ENCODE measurements at regions not wholly inside any gene's neighbourhood (a gene's known extent, or its start where the extent isn't known, plus 50 kb on each side); places are given as distances from the start of the nearest gene placed in this dataset.
A peak's percentile ranks its signal among the peaks of the same experiment; 100 is the strongest.

- Histone ChIP-seq H3K4me3 (ENCODE audit: insufficient read depth, low read length) (no peak overlapping the region), H3K4me2 (ENCODE audit: insufficient read depth, low read length) (peak overlapping the region; percentile 62), H3K4me1 (ENCODE audit: insufficient read depth, low read length) (peaks cover 38% of the 10 kb centered on the region), H3K36me3 (ENCODE audit: insufficient read depth, low read length) (no peaks in the 10 kb centered on the region), H4K20me1 (ENCODE audit: insufficient read depth, low read length) (no peaks in the 10 kb centered on the region), H3K27ac (ENCODE audit: low read depth, low read length) (peak overlapping the region; percentile 88), H3K27me3 (ENCODE audit: insufficient read depth, low read length) (no peaks in the 10 kb centered on the region), H2AFZ (ENCODE audit: low read length) (peak overlapping the region; percentile 35), H3K9me3 (ENCODE audit: low read depth, low read length) (no peaks in the 10 kb centered on the region), H3K79me2 (ENCODE audit: insufficient read depth, low read length) (no peaks in the 10 kb centered on the region)
- no peak for DNase-seq (ENCODE audit: insufficient read length, low spot score, missing footprints)
- TF ChIP-seq CTCF (IDR thresholded peaks at IDR 0.05; ENCODE audit: extremely low read depth, low read depth, low read length): no peak
These were observed 321.1 kb downstream of the AASDHPPT start for GRCh38 chr11:106398502-106399075.

- Histone ChIP-seq H2AFZ (ENCODE audit: low read length) (no peak overlapping the region), H3K27me3 (ENCODE audit: insufficient read depth, low read length) (no peaks in the 10 kb centered on the region), H3K9me3 (ENCODE audit: low read depth, low read length) (no peaks in the 10 kb centered on the region), H3K79me2 (ENCODE audit: insufficient read depth, low read length) (no peaks in the 10 kb centered on the region), H3K4me3 (ENCODE audit: insufficient read depth, low read length) (no peak overlapping the region), H3K4me1 (ENCODE audit: insufficient read depth, low read length) (peaks cover 38% of the 10 kb centered on the region), H4K20me1 (ENCODE audit: insufficient read depth, low read length) (no peaks in the 10 kb centered on the region), H3K27ac (ENCODE audit: low read depth, low read length) (peak overlapping the region; percentile 88), H3K36me3 (ENCODE audit: insufficient read depth, low read length) (no peaks in the 10 kb centered on the region), H3K4me2 (ENCODE audit: insufficient read depth, low read length) (peak overlapping the region; percentile 65)
- TF ChIP-seq CTCF (IDR thresholded peaks at IDR 0.05; ENCODE audit: extremely low read depth, low read depth, low read length): no peak
- peak; percentile 85 for DNase-seq (ENCODE audit: insufficient read length, low spot score, missing footprints)
These were observed 321.6 kb downstream of the AASDHPPT start for GRCh38 chr11:106399076-106399511.

- H2AFZ ChIP-seq (ENCODE audit: low read length): no peak overlapping the region
- H3K9me3 ChIP-seq (ENCODE audit: low read depth, low read length): no peaks in the 10 kb centered on the region
- H3K36me3 ChIP-seq (ENCODE audit: insufficient read depth, low read length): no peaks in the 10 kb centered on the region
- no peaks in the 10 kb centered on the region for H3K79me2 ChIP-seq (ENCODE audit: insufficient read depth, low read length)
- no peaks in the 10 kb centered on the region for H3K27me3 ChIP-seq (ENCODE audit: insufficient read depth, low read length)
- peak overlapping the region; percentile 88 for H3K27ac ChIP-seq (ENCODE audit: low read depth, low read length)
- H3K4me3 ChIP-seq (ENCODE audit: insufficient read depth, low read length): no peak overlapping the region
- TF ChIP-seq CTCF (IDR thresholded peaks at IDR 0.05; ENCODE audit: extremely low read depth, low read depth, low read length): no peak
- peak overlapping the region; percentile 65 for H3K4me2 ChIP-seq (ENCODE audit: insufficient read depth, low read length)
- peaks cover 38% of the 10 kb centered on the region for H3K4me1 ChIP-seq (ENCODE audit: insufficient read depth, low read length)
- H4K20me1 ChIP-seq (ENCODE audit: insufficient read depth, low read length): no peaks in the 10 kb centered on the region
- no peak for DNase-seq (ENCODE audit: insufficient read length, low spot score, missing footprints)
These were observed 322.2 kb downstream of the AASDHPPT start for GRCh38 chr11:106399624-106400023.

GRCh38 chr11:106400949-106401570 is 323.6 kb downstream of the AASDHPPT start:
- TF ChIP-seq CTCF (IDR thresholded peaks at IDR 0.05; ENCODE audit: extremely low read depth, low read depth, low read length): no peak
- peaks cover 38% of the 10 kb centered on the region for H3K4me1 ChIP-seq (ENCODE audit: insufficient read depth, low read length)
- H3K4me3 ChIP-seq (ENCODE audit: insufficient read depth, low read length): no peak overlapping the region
- no peaks in the 10 kb centered on the region for H3K36me3 ChIP-seq (ENCODE audit: insufficient read depth, low read length)
- peak overlapping the region; percentile 88 for H3K27ac ChIP-seq (ENCODE audit: low read depth, low read length)
- H4K20me1 ChIP-seq (ENCODE audit: insufficient read depth, low read length): no peaks in the 10 kb centered on the region
- H3K9me3 ChIP-seq (ENCODE audit: low read depth, low read length): no peaks in the 10 kb centered on the region
- no peaks in the 10 kb centered on the region for H3K27me3 ChIP-seq (ENCODE audit: insufficient read depth, low read length)
- peak overlapping the region; percentile 30 for H3K4me2 ChIP-seq (ENCODE audit: insufficient read depth, low read length)
- H3K79me2 ChIP-seq (ENCODE audit: insufficient read depth, low read length): no peaks in the 10 kb centered on the region
- DNase-seq (ENCODE audit: insufficient read length, low spot score, missing footprints): no peak
- peak overlapping the region; percentile 52 for H2AFZ ChIP-seq (ENCODE audit: low read length)

All from osteoblast (primary cell).